GM12878 (cell line): ENCODE measurements at regions not wholly inside any gene's neighbourhood (a gene's known extent, or its start where the extent isn't known, plus 50 kb on each side); places are given as distances from the start of the nearest gene placed in this dataset.

Experiments used
- EGR1 ChIP-seq, 2 experiments: IDR thresholded peaks; 1 replicate in 1 of 2; 2 replicates in 1 of 2; pipeline ENCODE4 v1.6.1; 2011 to 2012; ENCODE audit warnings: low read depth in 2 of 2, low read length in 2 of 2, borderline replicate concordance in 1 of 2, mild to moderate bottlenecking in 1 of 2, moderate library complexity in 1 of 2
- EP300 ChIP-seq, 2 experiments: fragments of 150-350 bp in 1 of 2; IDR thresholded peaks; 2 replicates each; pipeline ENCODE4 v1.6.1; 2011 to 2012; ENCODE audit warnings: low read depth in 2 of 2, low read length in 2 of 2, borderline replicate concordance in 1 of 2, improper control_type of control experiment in 1 of 2, inconsistent platforms in 1 of 2; ENCODE audit not compliant: control insufficient read depth in 1 of 2
- LARP7 ChIP-seq: fragments of 450-650 bp; IDR thresholded peaks from 2 replicates; pipeline ENCODE4 v1.6.1; 2017; ENCODE audit warnings: mild to moderate bottlenecking
- NFYB ChIP-seq: IDR thresholded peaks from 2 replicates; pipeline ENCODE4 v1.6.1; 2011; ENCODE audit warnings: low read depth, mild to moderate bottlenecking, low read length, improper control_type of control experiment, moderate library complexity; ENCODE audit not compliant: insufficient read depth
- NR2F1 ChIP-seq: fragments of 450-650 bp; conservative IDR thresholded peaks from 2 replicates; pipeline ENCODE4 v1.6.1; 2017; ENCODE audit warnings: mild to moderate bottlenecking
- PAX8 ChIP-seq: fragments of 450-650 bp; IDR thresholded peaks from 2 replicates; pipeline ENCODE4 v1.6.1; 2017; ENCODE audit warnings: mild to moderate bottlenecking, moderate library complexity
- POLR2AphosphoS2 ChIP-seq: IDR thresholded peaks from 2 replicates; pipeline ENCODE4 v1.6.1; 2011; ENCODE audit warnings: low read depth, mild to moderate bottlenecking, low read length, improper control_type of control experiment, moderate library complexity
- RAD51 ChIP-seq: fragments of 450-650 bp; IDR thresholded peaks from 2 replicates; pipeline ENCODE4 v1.6.1; 2016; ENCODE audit warnings: moderate library complexity, mild to moderate bottlenecking, inconsistent platforms
- RFX5 ChIP-seq: IDR thresholded peaks from 2 replicates; pipeline ENCODE4 v1.6.1; 2011; ENCODE audit warnings: low read depth, low read length, improper control_type of control experiment
- STAT1 ChIP-seq: fragments of 450-650 bp; conservative IDR thresholded peaks from 2 replicates; pipeline ENCODE4 v1.6.1; 2014; ENCODE audit warnings: antibody characterized with exemption, mild to moderate bottlenecking
- TARDBP ChIP-seq: IDR thresholded peaks from 2 replicates; pipeline ENCODE4 v1.6.1; 2016; ENCODE audit warnings: borderline replicate concordance
- WRNIP1 ChIP-seq: IDR thresholded peaks from 2 replicates; pipeline ENCODE4 v1.6.1; 2011; ENCODE audit warnings: low read depth, low read length, improper control_type of control experiment, borderline replicate concordance
- ZNF217 ChIP-seq: fragments of 450-650 bp; IDR thresholded peaks from 2 replicates; pipeline ENCODE4 v1.6.1; 2017; ENCODE audit warnings: antibody characterized with exemption, mild to moderate bottlenecking
- ZNF24 ChIP-seq: fragments of 450-650 bp; IDR thresholded peaks from 2 replicates; pipeline ENCODE4 v1.6.1; 2017; ENCODE audit warnings: antibody characterized with exemption, mild to moderate bottlenecking
- TF ChIP-seq, protein P1 (sequence below): IDR thresholded peaks from 2 replicates; pipeline ENCODE4 v1.6.1; 2012; ENCODE audit warnings: low read length, inconsistent platforms
- TF ChIP-seq, protein P2 (sequence below): fragments of 450-650 bp; formaldehyde crosslinking; IDR thresholded peaks from 2 replicates; pipeline ENCODE4 v1.5.0; 2022; ENCODE audit warnings: mild to moderate bottlenecking, missing genetic modification characterization
- TF ChIP-seq, protein P3 (sequence below): IDR thresholded peaks from 2 replicates; pipeline ENCODE4 v1.6.1; 2012; ENCODE audit warnings: improper control_type of control experiment, low read depth, low read length; ENCODE audit not compliant: insufficient replicate concordance
- TF ChIP-seq, protein P4 (sequence below): fragments of 450-650 bp; formaldehyde crosslinking; IDR thresholded peaks from 2 replicates; pipeline ENCODE4 v1.4.0; 2022; ENCODE audit warnings: mild to moderate bottlenecking, moderate library complexity

DNA sequence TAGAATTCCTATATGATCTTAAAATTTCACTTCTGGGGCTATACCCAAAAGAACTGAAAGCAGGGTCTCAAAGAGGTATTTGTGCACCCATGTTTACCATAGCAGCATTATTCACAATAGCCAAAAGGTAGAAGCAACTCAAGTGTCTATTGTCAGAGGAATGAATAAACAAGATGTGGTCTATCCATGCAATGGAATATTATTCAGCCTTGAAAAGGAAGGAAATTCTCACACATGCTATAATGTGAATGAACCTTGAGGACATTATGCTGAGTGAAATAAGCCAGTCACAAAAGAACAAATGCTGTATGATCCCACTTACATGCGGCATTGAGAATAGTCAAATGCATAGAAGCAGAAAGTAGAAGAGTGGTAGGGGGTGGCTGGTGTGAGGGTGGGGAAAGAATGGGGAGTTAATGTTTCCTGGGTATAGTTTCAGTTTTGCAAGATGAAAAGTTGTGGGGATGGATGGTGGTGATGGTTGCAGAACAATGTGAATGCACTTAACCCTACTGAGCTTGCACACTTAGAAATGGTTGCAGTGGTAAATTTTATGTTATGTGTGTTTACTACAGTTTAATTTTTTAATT lies 122.4 kb downstream of the TOMM20 start (continued):
- TF ChIP-seq EGR1 (IDR thresholded peaks at IDR 0.05; ENCODE audit: borderline replicate concordance in 1 of 2, low read depth in 2 of 2, low read length in 2 of 2) (no peak), STAT1 (no peak), LARP7 (no peak), NFYB (no peak), ZNF217 (peak; percentile 83; the same call in 1 of the 2 replicates), PAX8 (no peak), TARDBP (no peak), NR2F1 (no peak), WRNIP1 (no peak), RFX5 (no peak), RAD51 (no peak), POLR2AphosphoS2 (no peak), EP300 (IDR thresholded peaks at IDR 0.05; ENCODE audit: borderline replicate concordance in 1 of 2, control insufficient read depth in 1 of 2, low read depth in 2 of 2, low read length in 2 of 2) (no peak), ZNF24 (peak; percentile 89)
- TF ChIP-seq, protein P1, sequence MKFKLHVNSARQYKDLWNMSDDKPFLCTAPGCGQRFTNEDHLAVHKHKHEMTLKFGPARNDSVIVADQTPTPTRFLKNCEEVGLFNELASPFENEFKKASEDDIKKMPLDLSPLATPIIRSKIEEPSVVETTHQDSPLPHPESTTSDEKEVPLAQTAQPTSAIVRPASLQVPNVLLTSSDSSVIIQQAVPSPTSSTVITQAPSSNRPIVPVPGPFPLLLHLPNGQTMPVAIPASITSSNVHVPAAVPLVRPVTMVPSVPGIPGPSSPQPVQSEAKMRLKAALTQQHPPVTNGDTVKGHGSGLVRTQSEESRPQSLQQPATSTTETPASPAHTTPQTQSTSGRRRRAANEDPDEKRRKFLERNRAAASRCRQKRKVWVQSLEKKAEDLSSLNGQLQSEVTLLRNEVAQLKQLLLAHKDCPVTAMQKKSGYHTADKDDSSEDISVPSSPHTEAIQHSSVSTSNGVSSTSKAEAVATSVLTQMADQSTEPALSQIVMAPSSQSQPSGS: no peak
- TF ChIP-seq, protein P2, sequence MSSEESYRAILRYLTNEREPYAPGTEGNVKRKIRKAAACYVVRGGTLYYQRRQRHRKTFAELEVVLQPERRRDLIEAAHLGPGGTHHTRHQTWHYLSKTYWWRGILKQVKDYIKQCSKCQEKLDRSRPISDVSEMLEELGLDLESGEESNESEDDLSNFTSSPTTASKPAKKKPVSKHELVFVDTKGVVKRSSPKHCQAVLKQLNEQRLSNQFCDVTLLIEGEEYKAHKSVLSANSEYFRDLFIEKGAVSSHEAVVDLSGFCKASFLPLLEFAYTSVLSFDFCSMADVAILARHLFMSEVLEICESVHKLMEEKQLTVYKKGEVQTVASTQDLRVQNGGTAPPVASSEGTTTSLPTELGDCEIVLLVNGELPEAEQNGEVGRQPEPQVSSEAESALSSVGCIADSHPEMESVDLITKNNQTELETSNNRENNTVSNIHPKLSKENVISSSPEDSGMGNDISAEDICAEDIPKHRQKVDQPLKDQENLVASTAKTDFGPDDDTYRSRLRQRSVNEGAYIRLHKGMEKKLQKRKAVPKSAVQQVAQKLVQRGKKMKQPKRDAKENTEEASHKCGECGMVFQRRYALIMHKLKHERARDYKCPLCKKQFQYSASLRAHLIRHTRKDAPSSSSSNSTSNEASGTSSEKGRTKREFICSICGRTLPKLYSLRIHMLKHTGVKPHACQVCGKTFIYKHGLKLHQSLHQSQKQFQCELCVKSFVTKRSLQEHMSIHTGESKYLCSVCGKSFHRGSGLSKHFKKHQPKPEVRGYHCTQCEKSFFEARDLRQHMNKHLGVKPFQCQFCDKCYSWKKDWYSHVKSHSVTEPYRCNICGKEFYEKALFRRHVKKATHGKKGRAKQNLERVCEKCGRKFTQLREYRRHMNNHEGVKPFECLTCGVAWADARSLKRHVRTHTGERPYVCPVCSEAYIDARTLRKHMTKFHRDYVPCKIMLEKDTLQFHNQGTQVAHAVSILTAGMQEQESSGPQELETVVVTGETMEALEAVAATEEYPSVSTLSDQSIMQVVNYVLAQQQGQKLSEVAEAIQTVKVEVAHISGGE (CRISPR knock-in tag): no peak
- TF ChIP-seq, protein P3, sequence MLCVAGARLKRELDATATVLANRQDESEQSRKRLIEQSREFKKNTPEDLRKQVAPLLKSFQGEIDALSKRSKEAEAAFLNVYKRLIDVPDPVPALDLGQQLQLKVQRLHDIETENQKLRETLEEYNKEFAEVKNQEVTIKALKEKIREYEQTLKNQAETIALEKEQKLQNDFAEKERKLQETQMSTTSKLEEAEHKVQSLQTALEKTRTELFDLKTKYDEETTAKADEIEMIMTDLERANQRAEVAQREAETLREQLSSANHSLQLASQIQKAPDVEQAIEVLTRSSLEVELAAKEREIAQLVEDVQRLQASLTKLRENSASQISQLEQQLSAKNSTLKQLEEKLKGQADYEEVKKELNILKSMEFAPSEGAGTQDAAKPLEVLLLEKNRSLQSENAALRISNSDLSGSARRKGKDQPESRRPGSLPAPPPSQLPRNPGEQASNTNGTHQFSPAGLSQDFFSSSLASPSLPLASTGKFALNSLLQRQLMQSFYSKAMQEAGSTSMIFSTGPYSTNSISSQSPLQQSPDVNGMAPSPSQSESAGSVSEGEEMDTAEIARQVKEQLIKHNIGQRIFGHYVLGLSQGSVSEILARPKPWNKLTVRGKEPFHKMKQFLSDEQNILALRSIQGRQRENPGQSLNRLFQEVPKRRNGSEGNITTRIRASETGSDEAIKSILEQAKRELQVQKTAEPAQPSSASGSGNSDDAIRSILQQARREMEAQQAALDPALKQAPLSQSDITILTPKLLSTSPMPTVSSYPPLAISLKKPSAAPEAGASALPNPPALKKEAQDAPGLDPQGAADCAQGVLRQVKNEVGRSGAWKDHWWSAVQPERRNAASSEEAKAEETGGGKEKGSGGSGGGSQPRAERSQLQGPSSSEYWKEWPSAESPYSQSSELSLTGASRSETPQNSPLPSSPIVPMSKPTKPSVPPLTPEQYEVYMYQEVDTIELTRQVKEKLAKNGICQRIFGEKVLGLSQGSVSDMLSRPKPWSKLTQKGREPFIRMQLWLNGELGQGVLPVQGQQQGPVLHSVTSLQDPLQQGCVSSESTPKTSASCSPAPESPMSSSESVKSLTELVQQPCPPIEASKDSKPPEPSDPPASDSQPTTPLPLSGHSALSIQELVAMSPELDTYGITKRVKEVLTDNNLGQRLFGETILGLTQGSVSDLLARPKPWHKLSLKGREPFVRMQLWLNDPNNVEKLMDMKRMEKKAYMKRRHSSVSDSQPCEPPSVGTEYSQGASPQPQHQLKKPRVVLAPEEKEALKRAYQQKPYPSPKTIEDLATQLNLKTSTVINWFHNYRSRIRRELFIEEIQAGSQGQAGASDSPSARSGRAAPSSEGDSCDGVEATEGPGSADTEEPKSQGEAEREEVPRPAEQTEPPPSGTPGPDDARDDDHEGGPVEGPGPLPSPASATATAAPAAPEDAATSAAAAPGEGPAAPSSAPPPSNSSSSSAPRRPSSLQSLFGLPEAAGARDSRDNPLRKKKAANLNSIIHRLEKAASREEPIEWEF: no peak
- TF ChIP-seq, protein P4, sequence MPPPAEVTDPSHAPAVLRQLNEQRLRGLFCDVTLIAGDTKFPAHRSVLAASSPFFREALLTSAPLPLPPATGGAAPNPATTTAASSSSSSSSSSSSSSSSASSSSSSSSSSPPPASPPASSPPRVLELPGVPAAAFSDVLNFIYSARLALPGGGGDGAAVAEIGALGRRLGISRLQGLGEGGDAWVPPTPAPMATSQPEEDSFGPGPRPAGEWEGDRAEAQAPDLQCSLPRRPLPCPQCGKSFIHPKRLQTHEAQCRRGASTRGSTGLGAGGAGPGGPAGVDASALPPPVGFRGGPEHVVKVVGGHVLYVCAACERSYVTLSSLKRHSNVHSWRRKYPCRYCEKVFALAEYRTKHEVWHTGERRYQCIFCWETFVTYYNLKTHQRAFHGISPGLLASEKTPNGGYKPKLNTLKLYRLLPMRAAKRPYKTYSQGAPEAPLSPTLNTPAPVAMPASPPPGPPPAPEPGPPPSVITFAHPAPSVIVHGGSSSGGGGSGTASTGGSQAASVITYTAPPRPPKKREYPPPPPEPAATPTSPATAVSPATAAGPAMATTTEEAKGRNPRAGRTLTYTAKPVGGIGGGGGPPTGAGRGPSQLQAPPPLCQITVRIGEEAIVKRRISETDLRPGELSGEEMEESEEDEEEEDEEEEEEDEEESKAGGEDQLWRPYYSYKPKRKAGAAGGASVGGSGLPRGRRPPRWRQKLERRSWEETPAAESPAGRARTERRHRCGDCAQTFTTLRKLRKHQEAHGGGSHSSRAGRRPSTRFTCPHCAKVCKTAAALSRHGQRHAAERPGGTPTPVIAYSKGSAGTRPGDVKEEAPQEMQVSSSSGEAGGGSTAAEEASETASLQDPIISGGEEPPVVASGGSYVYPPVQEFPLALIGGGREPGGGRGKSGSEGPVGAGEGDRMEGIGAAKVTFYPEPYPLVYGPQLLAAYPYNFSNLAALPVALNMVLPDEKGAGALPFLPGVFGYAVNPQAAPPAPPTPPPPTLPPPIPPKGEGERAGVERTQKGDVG: no peak
